GM18505 (cell line): ENCODE measurements at regions not wholly inside any gene's neighbourhood (a gene's known extent, or its start where the extent isn't known, plus 50 kb on each side); places are given as distances from the start of the nearest gene placed in this dataset.
"Not testable (repeated sequence)": the region's sequence is repeated elsewhere in the genome, so short reads cannot be mapped to it uniquely, and the experiment has no call there.

ENCODE experiments used
- ATAC-seq: cut with Tn5 transposase; IDR thresholded peaks from one replicate; pipeline ENCODE4 v1.9.1; 2021; ENCODE audit not compliant: unreplicated experiment
- POLR2A ChIP-seq: IDR thresholded peaks from 4 replicates; pipeline ENCODE4 v1.6.1; 2011; ENCODE audit warnings: borderline replicate concordance; ENCODE audit not compliant: insufficient read depth, insufficient read length; ENCODE audit errors: extremely low read depth

DNA sequence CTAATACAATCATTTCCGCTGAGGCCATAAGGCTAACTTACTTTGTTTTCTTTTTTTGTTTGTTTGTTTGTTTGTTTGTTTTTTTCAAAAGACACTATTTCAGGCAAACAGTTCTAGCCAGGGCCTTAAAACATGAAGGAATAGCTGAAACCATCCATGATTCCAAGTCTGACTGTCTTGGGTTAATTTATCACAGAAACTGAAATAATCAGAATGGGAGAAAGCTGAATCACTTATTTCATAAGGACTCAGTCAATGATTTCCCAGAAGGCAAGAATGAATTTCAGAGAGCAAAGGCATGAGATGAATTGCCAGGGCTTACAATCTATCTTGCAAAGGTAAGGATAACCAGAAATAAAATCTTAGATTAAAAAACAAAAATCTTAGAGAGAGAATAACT lies 1315.1 kb downstream of the SUCLG1 start:
- TF ChIP-seq POLR2A: no peak

DNA sequence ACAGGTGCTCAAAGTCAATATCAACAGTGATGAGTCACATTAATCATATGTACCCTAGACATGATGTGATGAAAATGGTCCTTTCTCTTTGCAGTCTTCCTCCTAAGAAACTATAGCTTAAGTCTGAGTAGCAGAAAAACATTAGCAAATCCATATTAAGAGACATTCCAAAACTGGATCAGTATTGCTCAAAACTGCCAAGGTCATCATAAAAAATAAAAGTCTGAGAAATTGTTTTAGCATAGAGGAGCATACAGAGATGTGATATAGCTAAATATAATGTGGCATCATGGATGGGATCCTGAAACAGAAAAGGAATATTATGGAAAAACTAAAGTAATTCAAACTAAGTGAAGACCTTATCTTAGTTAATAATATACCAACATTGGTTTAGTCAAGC lies 1316.1 kb downstream of the SUCLG1 start:
- ATAC-seq: no peak
- no peak for TF ChIP-seq POLR2A

More for the DNA sequence above, 1315.1 kb downstream of the SUCLG1 start:
- ATAC-seq: no peak

DNA sequence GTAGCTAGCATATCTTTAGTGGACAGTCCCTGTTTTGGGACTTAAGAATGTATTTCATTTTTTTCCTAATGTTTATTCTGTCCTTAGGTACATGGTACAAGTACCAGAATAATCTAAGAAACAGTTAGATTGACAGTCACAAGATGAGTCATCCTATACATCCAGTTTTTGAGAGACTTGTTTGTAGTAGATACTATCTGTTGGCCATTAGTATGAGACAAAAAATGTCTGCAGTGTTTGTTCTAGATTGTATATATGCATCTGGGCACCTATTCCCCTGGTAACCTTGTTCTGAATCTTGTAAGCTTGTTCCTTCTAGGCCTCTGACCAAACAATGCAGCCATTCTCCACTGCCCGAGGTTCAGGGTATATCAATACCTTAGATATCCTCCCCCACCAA lies 1343.5 kb downstream of the SUCLG1 start:
- no peak for TF ChIP-seq POLR2A
- ATAC-seq: no peak

- no peak for ATAC-seq
- TF ChIP-seq POLR2A: no peak
Measured at GRCh38 chr2:83115155-83115554, 1343.9 kb downstream of the SUCLG1 start.

DNA sequence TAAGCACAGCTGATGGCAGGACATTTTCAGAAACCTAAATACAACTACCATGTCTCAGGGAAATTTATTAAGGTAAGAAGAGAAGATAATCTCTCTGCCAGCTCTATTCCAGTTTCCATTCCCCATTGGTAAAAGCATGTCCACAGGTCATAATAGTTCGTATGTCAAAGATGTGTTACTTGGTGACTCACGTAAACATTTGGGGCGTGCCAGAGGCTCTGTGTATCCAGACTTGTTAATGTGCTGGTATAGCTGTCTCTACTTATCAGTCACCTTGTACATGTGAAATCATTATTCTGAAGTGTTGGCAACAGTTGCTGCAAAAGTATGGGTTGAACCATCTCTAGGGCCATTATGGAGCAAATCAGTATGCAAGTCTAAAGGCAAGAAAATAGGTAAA lies 1345.1 kb downstream of the SUCLG1 start:
- TF ChIP-seq POLR2A: no peak

GRCh38 chr2:83112858-83113257 lies 1346.2 kb downstream of the SUCLG1 start:
- TF ChIP-seq POLR2A: no peak
- no peak for ATAC-seq

More for the DNA sequence above, 1345.1 kb downstream of the SUCLG1 start:
- ATAC-seq: no peak

- no peak for ATAC-seq
- no peak for TF ChIP-seq POLR2A
Measured at GRCh38 chr2:83109284-83109683, 1349.8 kb downstream of the SUCLG1 start.

DNA sequence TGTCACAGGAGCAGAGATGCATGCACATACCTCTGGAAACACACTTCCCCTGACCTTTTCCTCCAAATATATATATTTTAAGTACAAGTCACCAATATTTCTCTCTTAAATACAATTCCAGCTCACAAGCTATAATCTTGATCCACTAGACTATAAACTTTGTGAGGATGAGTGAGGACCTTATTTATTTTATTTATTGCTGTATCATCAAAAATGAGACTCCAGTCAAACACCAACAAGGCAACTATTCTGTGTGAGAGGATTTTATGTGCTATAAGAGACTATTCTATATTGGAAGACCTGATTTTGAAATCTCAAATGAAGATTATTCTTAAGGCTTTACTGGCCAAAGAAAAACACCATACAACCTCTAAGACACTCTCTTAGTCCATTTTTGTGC lies 1352.2 kb downstream of the SUCLG1 start:
- no peak for TF ChIP-seq POLR2A
- ATAC-seq: no peak

DNA sequence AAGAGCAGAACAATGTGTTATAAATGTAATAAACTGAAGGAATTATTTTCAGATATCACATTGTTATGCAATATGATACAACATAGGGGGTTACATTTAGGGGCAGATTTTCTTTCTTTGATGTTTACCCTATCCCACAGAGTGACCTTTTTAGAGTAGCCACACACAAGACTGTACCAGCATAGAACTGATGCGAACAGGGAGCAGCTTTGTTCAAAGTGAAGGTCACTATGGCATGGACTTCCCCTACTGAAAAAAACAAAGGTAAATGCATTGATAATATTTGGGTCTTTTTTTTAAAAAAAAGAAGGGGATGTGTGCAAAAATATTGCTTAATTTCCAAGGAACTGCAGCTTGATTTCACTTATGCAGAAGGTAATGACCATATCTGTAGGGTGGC lies 1354.9 kb downstream of the SUCLG1 start:
- no peak for ATAC-seq
- no peak for TF ChIP-seq POLR2A

GRCh38 chr2:83103613-83104012 lies 1355.5 kb downstream of the SUCLG1 start:
- ATAC-seq: no peak
- TF ChIP-seq POLR2A: no peak

GRCh38 chr2:83089051-83089450 lies 1370.0 kb downstream of the SUCLG1 start:
- ATAC-seq: not testable (repeated sequence)

DNA sequence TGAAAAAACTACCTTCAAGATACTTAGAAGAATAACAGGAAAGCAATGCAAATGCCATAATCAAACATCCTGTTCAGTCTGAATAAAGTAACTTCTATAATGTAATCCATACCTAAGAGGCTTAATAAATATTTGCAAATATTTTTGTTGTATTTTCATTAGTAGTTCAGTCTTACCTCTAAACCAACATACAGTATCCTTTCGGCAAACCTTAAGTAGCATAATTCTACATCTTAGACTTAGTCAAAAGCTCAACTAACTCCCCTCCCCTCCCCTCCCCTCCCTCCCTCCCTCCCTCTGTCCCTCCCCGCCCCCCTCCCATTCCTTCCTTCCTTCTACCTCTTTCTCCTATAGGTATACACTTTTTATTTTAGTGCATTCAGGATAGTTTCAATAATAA lies 1373.2 kb downstream of the SUCLG1 start:
- no peak for ATAC-seq
- TF ChIP-seq POLR2A: no peak

GRCh38 chr2:83081826-83082690 lies 1377.0 kb downstream of the SUCLG1 start:
- ATAC-seq: no peak
- TF ChIP-seq POLR2A: no peak

GRCh38 chr2:83079007-83079406 lies 1380.1 kb downstream of the SUCLG1 start:
- no peak for TF ChIP-seq POLR2A
- ATAC-seq: no peak
